ENCODE measurements at regions not wholly inside any gene's neighbourhood (a gene's known extent, or its start where the extent isn't known, plus 50 kb on each side); places are given as distances from the start of the nearest gene placed in this dataset.

DNA sequence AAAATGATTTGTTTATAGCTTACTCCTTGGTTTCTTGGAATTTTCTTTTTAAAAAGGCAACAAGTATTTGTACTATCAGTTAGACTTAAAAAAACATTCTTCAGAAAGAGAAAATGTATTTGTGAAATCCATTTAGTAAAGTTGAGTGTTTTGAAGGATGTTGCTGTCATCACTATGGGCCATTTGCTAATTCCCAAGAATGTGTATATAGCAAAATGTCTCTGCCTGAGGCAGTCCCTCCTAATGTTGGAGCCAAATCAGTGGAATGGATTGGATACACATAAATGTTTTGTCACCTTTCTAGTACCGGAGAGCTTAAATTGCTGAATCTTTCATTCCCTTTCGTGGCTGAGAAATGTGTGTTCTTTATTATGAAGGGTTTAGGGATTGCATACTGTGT is 890.2 kb upstream of the ZEB2 start:
- TF ChIP-seq, protein P1, sequence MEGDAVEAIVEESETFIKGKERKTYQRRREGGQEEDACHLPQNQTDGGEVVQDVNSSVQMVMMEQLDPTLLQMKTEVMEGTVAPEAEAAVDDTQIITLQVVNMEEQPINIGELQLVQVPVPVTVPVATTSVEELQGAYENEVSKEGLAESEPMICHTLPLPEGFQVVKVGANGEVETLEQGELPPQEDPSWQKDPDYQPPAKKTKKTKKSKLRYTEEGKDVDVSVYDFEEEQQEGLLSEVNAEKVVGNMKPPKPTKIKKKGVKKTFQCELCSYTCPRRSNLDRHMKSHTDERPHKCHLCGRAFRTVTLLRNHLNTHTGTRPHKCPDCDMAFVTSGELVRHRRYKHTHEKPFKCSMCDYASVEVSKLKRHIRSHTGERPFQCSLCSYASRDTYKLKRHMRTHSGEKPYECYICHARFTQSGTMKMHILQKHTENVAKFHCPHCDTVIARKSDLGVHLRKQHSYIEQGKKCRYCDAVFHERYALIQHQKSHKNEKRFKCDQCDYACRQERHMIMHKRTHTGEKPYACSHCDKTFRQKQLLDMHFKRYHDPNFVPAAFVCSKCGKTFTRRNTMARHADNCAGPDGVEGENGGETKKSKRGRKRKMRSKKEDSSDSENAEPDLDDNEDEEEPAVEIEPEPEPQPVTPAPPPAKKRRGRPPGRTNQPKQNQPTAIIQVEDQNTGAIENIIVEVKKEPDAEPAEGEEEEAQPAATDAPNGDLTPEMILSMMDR (IDR thresholded peaks at IDR 0.05): no peak
- TF ChIP-seq POLR2A (IDR thresholded peaks at IDR 0.05): no peak
- Histone ChIP-seq H3K4me1 (no peaks in the 10 kb centered on the region), H3K9me3 (no peaks in the 10 kb centered on the region), H3K36me3 (no peaks in the 10 kb centered on the region), H3K27me3 (no peaks in the 10 kb centered on the region), H3K27ac (no peak overlapping the region), H3K4me3 (no peak overlapping the region)
- intact Hi-C loops (cut with DNase I; ENCODE audit: low total_unique reads): no loop called here
- DNase-seq: no peak

DNA sequence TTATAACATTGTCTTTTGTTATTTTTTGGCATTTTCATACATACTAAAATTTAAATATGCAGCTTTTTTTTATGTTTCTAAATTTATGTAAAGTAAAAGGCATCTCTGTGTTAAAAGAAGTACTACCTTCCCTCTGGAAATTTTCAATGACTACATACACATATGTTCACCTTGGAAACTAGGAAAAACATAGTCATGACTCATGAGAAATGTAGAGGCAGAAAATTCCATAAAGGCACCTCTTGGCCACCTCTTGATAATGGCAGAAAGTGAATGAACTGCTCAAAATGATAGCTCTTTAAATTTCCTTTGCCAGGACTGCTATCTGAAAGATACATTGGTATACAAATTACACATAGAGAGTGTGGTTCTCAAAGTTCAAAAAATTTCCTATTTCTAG is 889.1 kb upstream of the ZEB2 start:
- no peak for TF ChIP-seq POLR2A (IDR thresholded peaks at IDR 0.05)
- TF ChIP-seq, protein P1 (IDR thresholded peaks at IDR 0.05): no peak
- intact Hi-C loops (cut with DNase I; ENCODE audit: low total_unique reads): no loop called here
- no peak for DNase-seq
- Histone ChIP-seq H3K4me1 (no peaks in the 10 kb centered on the region), H3K4me3 (no peak overlapping the region), H3K9me3 (no peaks in the 10 kb centered on the region), H3K27ac (no peak overlapping the region), H3K36me3 (no peaks in the 10 kb centered on the region), H3K27me3 (no peaks in the 10 kb centered on the region)

DNA sequence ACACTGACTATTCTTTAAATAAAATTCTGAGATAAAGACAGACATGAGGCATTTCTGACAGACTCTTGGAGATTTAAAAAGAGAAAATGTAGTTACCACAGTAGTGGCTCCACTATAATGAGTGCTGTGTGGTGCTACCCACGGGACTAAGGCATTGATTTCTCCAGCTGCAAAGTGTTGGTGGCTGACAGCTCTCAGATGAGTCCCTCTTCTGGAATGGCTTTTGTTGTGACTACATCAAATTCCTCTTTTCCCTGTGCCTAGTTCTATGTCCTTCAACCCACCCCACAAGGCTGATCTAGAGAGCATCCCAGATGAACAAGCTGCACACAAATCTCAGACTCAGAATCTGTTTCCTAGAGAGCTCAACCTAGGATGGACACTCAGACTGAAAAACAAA is 884.8 kb upstream of the ZEB2 start:
- TF ChIP-seq, protein P1 (IDR thresholded peaks at IDR 0.05): no peak
- TF ChIP-seq POLR2A (IDR thresholded peaks at IDR 0.05): no peak
- Histone ChIP-seq H3K4me1 (no peaks in the 10 kb centered on the region), H3K4me3 (no peak overlapping the region), H3K36me3 (no peaks in the 10 kb centered on the region), H3K9me3 (no peaks in the 10 kb centered on the region), H3K27me3 (no peaks in the 10 kb centered on the region), H3K27ac (no peak overlapping the region)
- no peak for DNase-seq
- intact Hi-C loops (cut with DNase I; ENCODE audit: low total_unique reads): no loop called here

DNA sequence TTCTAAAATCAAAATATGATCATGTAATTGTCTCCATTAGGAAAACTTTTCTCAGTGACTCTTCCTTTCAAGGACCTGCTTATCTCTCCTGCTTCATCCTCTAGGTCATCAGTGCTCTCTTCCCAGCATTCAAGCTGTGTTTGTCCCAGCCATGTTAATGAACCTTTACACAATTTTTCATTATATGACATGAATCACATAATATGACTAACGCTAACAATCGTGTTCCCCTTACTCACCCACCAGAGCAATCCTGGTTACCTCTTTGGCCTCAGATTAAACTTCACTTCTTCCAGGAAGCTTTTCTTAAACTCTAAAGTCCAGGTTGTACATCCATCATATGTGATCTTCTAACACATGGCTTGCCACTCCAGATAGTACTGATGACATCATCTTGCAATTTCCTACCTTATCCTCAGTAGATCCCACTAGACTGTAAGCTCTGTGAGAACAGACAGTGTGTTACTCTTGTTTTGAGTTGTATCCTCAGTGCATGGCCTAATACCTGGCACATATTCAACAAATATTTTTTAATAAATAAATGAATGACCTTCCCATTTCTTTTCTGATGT is 882.9 kb upstream of the ZEB2 start:
- intact Hi-C loops (cut with DNase I; ENCODE audit: low total_unique reads): no loop called here
- no peak for DNase-seq
- TF ChIP-seq POLR2A (IDR thresholded peaks at IDR 0.05): no peak
- TF ChIP-seq, protein P1 (IDR thresholded peaks at IDR 0.05): no peak

DNA sequence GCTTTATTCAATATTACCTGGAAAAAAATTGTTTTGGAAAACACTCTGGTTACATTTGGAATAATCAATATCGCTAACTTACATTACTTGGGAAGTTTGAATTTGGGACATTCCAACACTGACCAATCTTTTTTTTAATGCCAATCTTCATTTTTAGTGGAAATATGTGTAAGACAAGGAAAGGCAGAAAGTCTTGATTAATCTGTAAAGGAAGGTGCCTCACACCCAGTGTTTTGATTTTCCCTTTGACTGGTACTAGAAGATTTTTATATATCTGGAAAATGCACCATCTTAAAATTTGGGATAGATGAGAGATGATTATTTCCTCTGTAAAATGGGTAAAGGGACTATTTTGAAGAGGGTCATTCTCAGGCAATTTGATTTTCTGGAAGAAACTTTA is 879.2 kb upstream of the ZEB2 start:
- TF ChIP-seq, protein P1 (IDR thresholded peaks at IDR 0.05): no peak
- no peak for TF ChIP-seq POLR2A (IDR thresholded peaks at IDR 0.05)
- no peaks in the 10 kb centered on the region for H3K4me1 ChIP-seq

More for the DNA sequence above, 882.9 kb upstream of the ZEB2 start:
- Histone ChIP-seq H3K27me3 (no peaks in the 10 kb centered on the region), H3K9me3 (no peaks in the 10 kb centered on the region), H3K4me3 (no peak overlapping the region), H3K27ac (no peak overlapping the region), H3K36me3 (no peaks in the 10 kb centered on the region), H3K4me1 (no peaks in the 10 kb centered on the region)

More for the DNA sequence above, 879.2 kb upstream of the ZEB2 start:
- Histone ChIP-seq H3K36me3 (no peaks in the 10 kb centered on the region), H3K27ac (no peak overlapping the region), H3K9me3 (no peaks in the 10 kb centered on the region), H3K4me3 (no peak overlapping the region), H3K27me3 (no peaks in the 10 kb centered on the region)
- intact Hi-C loops (cut with DNase I; ENCODE audit: low total_unique reads): no loop called here
- no peak for DNase-seq

Measured in uterus (tissue), 3 donors.